GM21825 (cell line): ENCODE measurements at regions not wholly inside any gene's neighbourhood (a gene's known extent, or its start where the extent isn't known, plus 50 kb on each side); places are given as distances from the start of the nearest gene placed in this dataset.
A peak's percentile ranks its signal among the peaks of the same experiment; 100 is the strongest.
"Not testable (repeated sequence)": the region's sequence is repeated elsewhere in the genome, so short reads cannot be mapped to it uniquely, and the experiment has no call there.

Experiments used
- ATAC-seq: cut with Tn5 transposase; IDR thresholded peaks from one replicate; pipeline ENCODE4 v1.9.1; 2021; ENCODE audit warnings: mild to moderate bottlenecking, moderate library complexity; ENCODE audit not compliant: unreplicated experiment

DNA sequence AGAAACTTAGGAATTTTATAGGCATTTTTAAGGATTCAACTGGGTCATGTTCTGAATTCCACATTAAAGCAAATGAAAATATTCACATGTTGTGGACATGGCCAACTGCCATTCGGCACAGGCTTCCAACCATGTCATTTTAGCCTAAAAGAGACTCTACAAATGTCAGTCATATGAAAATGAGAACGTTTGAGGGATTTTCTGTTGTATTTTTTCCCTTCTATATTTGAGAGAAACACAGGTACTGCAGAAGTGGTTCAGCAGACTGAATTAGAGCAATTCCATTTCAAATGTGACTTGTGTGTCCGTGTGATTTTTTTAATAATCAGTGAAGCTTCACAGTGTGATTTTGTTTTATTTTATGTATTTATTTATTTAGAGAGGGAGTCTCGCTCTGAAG, 124.3 kb downstream of the TP53TG3F start:
- not testable (repeated sequence) for ATAC-seq

DNA sequence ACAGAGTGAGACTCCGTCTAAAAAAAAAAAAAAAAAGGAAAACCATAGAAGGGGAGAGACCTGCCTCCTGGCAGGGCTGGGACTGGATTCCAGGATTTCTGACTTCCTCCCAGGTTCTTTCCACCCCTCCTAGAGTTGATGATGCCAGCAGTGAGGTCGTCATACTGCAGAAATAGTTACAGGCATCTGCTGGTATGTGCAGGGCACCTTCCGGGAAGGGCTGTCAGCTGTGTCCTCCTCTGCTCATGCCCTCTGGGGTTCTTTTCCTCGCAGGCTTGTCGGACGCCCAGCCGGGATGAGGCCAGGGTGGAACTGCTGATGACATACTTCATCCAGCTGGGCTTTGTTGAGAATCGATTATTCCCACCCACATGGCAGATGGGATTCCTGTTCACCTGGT, 129.2 kb downstream of the TP53TG3F start:
- ATAC-seq, result not testable (repeated sequence)

- ATAC-seq, result not testable (repeated sequence)
These were observed 133.9 kb downstream of the TP53TG3F start for GRCh38 chr16:33593344-33593743.

- not testable (repeated sequence) for ATAC-seq
These were observed 135.7 kb downstream of the TP53TG3F start for GRCh38 chr16:33595074-33595473.

DNA sequence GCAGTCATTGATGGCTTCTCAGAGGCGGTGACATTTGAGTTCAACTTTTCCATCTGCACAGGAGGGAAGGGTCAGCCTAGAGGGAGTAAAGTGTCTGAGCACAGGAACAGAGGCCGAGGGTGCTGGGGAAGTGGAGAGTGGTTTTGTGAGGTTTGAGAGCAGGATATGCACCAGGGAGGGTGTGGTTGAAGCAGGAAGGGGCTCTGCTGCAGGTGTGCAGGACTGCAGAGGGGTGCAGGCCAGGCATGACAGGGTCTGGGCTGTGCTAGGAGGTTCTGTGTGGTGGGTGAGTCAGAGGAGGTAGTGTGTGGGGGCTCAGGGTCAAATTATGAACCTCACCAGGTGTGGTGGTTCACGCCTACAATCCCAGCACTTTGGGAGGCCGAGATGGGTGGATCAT, 141.6 kb downstream of the TP53TG3F start:
- peak; percentile 59 for ATAC-seq

DNA sequence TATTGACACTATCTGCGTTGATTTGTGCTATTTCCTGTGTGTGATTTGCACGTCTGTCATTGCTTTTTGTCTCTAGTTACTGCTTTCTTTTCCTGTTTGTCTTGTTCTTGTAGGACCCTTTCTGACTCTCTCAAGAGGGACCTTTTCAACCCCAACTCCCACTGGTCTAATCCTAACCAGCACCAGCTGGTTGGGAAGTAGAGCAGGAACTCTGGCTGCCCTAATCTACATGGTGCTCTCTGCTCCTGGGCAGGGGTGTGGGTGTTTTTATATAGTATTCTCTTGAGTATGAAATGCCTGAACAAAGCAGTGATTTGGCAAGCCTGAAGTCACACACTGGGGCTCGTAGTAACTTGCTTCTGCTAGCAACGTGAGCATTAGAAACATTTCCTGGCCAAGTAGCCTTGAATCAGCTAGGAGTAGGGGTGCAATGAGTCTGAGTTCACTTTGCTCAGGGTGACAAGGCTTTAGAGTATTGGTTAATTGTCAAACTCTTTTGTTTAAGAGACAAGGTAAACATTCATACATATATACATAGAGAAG, 164.2 kb downstream of the TP53TG3F start:
- not testable (repeated sequence) for ATAC-seq

DNA sequence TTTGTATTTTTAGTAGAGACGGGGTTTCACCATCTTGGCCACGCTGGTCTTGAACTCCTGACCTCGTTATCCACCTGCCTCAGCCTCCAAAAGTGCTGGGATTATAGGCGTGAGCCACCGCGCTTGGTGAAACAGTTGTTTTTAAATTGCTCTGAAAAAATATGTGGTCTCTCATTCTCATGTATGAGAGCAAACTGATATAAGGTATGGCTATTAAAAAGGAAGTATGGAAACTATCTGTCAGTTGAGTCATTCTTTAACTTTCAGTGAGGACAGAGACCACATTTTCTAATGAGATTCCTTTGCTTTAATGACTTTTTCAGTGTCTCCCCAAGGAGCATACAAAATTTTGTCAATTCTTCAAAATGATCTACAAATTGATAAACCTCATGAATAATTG, 169.5 kb downstream of the TP53TG3F start:
- ATAC-seq, result not testable (repeated sequence)

DNA sequence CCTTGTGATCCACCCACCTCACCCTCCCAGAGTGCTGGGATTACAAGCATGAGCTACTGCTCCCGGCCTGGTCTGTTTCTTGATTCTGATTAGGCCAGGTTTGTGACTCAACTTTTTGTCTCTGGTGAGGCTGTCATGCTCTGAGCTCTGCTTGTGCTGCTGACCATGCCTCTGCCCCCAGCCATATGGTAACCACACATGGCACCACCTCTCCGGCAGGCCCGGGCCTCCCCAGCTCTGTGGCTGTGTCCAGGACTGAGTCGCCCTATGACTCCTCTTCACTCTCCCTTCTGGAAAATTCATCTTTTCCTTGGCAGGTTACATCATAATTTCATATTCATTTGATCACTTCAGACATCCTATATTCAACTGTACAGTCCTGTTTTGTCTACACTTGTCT, 172.3 kb downstream of the TP53TG3F start:
- ATAC-seq, result not testable (repeated sequence)

DNA sequence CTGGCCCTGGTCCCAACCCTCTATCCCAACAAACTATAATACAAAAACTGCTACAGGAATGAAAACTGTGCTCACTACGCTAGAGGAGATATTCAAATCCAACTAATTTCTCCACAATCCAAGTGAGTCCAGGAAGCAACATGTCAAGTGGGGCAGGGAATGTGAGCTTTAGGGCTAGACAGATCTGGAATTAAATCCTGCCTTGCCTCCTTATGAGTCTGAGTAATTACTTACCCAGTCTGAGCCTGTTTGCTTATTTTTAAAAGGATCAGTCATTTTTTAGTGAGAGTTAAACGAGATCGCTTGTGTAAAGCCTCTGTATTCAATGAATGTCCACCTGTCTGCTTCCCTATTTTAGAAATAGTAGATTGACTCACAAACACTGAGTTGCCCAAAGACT, 174.6 kb downstream of the TP53TG3F start:
- ATAC-seq, result not testable (repeated sequence)

GRCh38 chr16:33636760-33637159, 177.3 kb downstream of the TP53TG3F start:
- not testable (repeated sequence) for ATAC-seq

DNA sequence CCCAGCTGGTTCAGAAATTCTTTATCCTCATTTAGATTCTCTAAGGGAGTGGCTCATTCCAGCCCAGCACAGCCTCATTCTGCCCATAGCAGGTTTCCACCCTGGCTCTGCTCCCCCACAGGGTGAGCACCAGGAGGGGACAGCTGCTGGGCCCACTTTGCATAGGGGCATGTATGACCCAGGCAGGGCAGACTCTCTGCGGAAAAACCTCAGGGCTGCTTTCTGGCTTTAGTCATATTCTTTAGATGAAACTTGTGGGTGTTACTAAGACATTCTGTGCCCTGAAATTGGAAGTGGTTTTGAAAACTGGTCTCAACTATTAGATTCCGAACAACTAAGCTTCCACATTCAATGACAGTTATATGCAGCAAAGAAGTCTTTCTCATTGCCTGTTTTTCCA, 183.9 kb downstream of the TP53TG3F start:
- ATAC-seq, result peak; percentile 82

- peak; percentile 41 for ATAC-seq
These were observed 184.4 kb downstream of the TP53TG3F start for GRCh38 chr16:33643698-33644381.

GRCh38 chr16:33646386-33646785, 187.0 kb downstream of the TP53TG3F start:
- ATAC-seq, result not testable (repeated sequence)

DNA sequence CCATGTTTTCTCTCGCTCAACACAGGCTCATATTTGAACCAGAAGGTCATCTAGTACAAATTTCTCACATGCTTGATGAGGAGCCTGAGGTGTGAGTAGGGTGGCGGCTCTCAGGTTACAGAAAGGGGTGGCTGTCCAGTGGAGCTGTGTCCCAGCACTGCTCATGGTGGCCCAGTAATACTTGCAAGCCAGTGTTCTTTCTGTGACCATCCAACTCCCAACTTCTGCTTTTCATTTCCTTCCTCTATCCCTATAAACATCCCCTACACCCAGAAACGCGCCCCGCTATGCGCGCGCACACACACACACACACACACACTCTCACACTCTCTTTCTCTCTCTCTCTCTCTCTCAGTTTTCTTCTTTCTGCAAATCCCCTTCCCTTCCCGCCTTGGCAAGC, 196.3 kb downstream of the TP53TG3F start:
- not testable (repeated sequence) for ATAC-seq

GRCh38 chr16:33656394-33656793, 197.0 kb downstream of the TP53TG3F start:
- peak; percentile 77 for ATAC-seq

DNA sequence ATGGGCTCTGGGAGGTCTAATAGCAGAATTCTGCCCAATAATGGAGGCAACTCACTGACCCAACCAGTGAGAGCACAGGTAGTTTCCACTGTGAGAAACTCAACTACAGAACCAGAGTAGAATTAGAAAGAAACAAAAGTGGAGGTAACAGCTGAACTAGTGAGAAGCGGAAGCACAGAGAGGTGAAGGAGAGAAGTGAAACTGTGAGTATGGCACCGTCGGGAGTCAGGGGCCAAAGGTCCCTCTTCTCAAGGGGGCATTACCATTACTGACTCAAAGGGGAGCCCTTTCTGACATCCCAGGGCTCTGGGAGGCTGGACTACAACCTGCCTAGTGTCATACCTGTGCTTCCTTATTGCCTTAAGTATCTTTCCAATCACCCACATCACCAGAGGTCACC, 198.3 kb downstream of the TP53TG3F start:
- peak; percentile 63 for ATAC-seq

DNA sequence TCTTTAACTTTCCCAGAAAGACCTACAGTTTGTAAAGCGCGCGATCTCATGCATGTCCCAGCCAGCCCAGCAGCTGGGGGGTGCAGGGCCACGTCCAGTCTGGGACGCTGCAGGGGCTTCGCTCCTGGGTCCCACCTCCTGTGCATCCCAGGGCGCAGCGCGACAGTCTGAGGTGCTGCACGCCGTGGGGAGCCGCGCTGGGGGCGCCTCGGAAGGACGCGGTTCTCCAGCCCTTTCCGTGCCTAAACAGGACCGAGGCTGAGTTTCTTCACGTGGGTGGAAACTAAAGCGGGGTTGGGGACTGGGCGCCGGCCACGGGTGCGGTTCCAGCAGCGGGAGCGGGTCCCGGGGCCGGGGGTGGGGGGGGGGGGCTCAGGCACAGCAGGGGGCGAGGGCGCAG, 221.4 kb downstream of the TP53TG3F start:
- ATAC-seq, result not testable (repeated sequence)

- ATAC-seq, result not testable (repeated sequence)
These were observed 240.9 kb downstream of the TP53TG3F start for GRCh38 chr16:33700320-33700719.

GRCh38 chr16:33706845-33707590, 247.6 kb downstream of the TP53TG3F start:
- ATAC-seq, result not testable (repeated sequence)

GRCh38 chr16:33707591-33707934, 248.2 kb downstream of the TP53TG3F start:
- ATAC-seq, result not testable (repeated sequence)

DNA sequence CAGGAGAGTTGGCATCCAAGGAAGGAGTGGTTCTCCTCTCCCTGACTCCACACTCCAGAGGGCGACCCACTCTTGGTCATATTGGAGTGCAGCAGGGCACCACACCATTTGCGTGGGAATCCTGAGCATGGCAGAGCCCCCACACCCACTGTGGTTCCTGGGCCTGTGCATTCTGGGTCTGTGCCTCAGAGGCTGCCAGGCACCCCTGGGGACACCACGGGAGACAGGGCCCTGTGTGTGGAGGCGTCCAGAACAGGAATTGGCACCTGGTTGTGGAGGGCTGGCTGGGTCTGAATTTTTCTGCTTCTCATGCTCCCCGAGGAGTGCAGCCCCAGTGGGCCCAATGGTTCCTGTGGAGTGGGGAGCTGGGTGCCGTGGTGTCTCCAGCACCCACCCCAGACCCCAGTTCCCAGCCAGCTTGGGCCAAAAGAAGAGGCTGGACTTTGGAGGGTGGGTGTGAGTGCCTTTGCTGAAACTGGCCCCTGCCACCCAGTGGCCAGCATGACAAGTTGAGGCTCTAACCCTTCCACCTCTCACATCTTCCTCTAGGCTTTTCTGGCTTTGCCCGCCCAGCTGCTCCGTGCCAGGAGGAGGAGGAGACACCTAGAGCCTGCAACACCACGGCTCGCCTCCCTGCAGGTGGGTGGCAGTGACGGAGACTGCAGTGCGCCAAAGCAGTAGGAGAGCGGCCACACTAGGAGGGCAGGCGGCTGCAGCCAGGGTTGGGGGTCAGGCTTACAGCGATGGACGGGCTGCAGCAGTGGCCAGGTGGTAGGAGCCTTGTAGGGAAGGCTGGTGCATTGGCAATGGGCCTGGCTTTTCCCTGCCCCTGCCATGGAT, 250.7 kb downstream of the TP53TG3F start:
- ATAC-seq, result not testable (repeated sequence)
